ENCODE measurements at regions not wholly inside any gene's neighbourhood (a gene's known extent, or its start where the extent isn't known, plus 50 kb on each side); places are given as distances from the start of the nearest gene placed in this dataset.

DNA sequence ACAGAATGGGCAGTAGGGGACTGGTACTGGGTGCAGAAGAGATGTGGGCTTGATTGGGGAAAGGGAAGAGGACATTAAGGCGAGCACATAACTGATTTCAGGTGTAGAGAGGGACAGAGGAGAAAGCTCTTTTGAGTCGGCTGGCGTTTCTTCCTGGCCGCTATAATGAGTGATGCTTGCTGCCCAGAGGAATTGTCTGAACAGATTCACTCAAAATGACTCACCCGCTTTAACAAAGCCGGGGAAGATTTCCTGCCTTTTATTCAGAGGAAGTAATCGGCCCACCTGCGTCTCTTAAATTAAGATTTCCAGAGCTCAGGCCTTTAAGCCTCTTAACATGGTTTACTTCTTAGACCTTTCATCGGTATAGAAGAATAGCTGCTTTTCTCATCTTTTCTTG is 102.1 kb upstream of the AP1S2 start:
- Mint-ChIP-seq H3K4me3 (no peak overlapping the region), H3K27me3 (no peaks in the 10 kb centered on the region), H3K4me1 (no peaks in the 10 kb centered on the region), H3K27ac (no peak overlapping the region), H3K36me3 (ENCODE audit: low read depth) (no peaks in the 10 kb centered on the region), H3K9me3 (no peaks in the 10 kb centered on the region)
- ATAC-seq (replicated peaks): no peak

DNA sequence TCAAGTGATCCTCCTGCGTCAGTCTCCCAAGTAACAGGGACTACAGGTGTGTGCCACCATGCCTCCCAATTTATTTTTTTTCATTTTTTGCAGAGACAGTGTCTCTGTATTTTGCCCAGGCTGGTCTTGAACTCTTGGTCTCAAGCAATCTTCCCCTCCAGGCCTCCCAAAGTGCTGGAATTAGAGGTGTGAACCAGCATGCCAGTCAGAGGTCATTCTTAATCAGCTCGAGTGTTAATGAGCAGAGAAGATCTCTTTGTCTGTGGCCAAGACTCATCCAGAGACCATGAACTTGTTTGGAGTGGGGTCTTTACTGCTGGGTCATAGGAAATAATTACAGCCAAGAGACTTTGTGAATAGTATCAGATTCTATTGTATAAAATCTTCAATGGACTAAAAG is 99.2 kb upstream of the AP1S2 start:
- Mint-ChIP-seq H3K36me3 (ENCODE audit: low read depth) (no peaks in the 10 kb centered on the region), H3K27me3 (no peaks in the 10 kb centered on the region)
- ATAC-seq (replicated peaks): no peak

DNA sequence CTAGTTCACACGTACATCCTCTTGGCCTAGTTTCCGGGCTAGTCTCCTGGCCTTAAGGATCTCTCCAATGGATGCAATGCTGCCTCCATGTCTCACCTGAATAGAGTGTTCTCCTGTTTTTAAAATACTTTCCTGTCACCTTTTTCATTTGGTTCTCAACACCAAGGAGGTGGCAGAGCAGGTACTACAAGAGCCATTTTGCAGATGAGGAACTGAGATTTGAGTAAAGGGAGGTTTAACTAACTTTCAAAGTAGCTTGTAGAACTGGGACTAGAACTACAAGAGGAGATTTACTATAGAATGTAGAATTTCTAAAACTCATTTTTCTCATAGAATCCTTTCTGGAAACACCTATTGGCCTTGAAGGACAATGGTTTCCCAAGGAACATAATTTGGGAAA is 97.6 kb upstream of the AP1S2 start:
- no peaks in the 10 kb centered on the region for H3K9me3 Mint-ChIP-seq

More for the DNA sequence above, 99.2 kb upstream of the AP1S2 start:
- no peak overlapping the region for H3K27ac Mint-ChIP-seq
- H3K9me3 Mint-ChIP-seq: no peaks in the 10 kb centered on the region
- no peaks in the 10 kb centered on the region for H3K4me1 Mint-ChIP-seq
- H3K4me3 Mint-ChIP-seq: no peak overlapping the region

DNA sequence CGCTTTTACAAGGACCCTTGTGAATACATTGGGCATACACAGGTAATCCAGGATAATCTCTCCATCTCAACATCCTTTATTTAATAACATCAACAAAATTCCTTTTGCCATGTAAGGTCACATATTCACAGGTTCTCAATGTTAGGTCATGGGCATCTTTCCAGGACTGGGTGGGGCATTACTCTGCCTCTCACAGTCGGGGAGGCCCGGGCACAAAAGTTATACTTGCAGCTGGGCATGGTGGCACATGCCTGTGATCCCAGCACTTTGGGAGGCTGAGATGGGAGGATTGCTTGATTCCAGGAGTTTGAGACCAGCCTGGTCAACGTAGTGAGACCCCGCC is 93.7 kb upstream of the AP1S2 start:
- H3K4me1 Mint-ChIP-seq: no peaks in the 10 kb centered on the region
- H3K27ac Mint-ChIP-seq: no peak overlapping the region
- H3K36me3 Mint-ChIP-seq (ENCODE audit: low read depth): no peaks in the 10 kb centered on the region
- H3K9me3 Mint-ChIP-seq: no peaks in the 10 kb centered on the region
- H3K4me3 Mint-ChIP-seq: no peak overlapping the region
- no peaks in the 10 kb centered on the region for H3K27me3 Mint-ChIP-seq
- ATAC-seq (replicated peaks): no peak

More for the DNA sequence above, 97.6 kb upstream of the AP1S2 start:
- H3K27me3 Mint-ChIP-seq: no peaks in the 10 kb centered on the region
- no peaks in the 10 kb centered on the region for H3K36me3 Mint-ChIP-seq (ENCODE audit: low read depth)
- no peak overlapping the region for H3K27ac Mint-ChIP-seq
- no peak overlapping the region for H3K4me3 Mint-ChIP-seq
- ATAC-seq (replicated peaks): no peak
- no peaks in the 10 kb centered on the region for H3K4me1 Mint-ChIP-seq

DNA sequence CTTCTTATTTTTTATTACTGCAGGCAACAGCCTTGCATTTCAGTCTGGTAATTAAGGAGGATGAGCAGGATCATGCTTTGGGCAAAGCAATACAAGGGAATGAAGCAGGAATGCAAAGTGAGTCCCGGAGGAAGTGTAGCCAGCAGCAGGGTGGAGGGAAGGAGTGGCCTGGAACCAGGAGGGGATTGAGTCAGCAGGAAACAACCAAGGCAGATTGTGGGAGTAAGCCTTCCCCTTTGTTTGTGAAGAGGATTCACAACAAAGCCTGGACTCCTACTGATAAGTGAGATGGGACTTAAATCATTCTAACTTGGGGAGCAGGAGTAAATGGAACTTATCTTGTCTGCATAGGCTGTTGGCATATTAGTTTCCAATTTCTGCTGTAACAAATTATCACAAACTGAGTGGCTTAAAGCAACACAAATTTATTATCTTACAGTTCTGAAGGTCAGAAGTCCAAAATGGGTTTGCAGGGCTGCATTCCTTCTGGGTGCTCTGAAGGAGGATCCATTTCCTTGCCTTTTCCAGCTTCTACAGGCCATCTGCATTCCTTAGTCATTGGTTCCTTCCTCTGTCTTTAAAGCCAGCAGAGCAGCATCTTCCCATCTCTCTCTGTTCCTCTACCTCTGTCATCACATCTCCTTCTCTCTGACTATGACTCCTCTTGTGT is 93.2 kb upstream of the AP1S2 start:
- H3K36me3 Mint-ChIP-seq (ENCODE audit: low read depth): no peaks in the 10 kb centered on the region
- no peaks in the 10 kb centered on the region for H3K4me1 Mint-ChIP-seq
- H3K27ac Mint-ChIP-seq: no peak overlapping the region
- no peaks in the 10 kb centered on the region for H3K9me3 Mint-ChIP-seq
- H3K4me3 Mint-ChIP-seq: no peak overlapping the region
- ATAC-seq (replicated peaks): no peak
- no peaks in the 10 kb centered on the region for H3K27me3 Mint-ChIP-seq

DNA sequence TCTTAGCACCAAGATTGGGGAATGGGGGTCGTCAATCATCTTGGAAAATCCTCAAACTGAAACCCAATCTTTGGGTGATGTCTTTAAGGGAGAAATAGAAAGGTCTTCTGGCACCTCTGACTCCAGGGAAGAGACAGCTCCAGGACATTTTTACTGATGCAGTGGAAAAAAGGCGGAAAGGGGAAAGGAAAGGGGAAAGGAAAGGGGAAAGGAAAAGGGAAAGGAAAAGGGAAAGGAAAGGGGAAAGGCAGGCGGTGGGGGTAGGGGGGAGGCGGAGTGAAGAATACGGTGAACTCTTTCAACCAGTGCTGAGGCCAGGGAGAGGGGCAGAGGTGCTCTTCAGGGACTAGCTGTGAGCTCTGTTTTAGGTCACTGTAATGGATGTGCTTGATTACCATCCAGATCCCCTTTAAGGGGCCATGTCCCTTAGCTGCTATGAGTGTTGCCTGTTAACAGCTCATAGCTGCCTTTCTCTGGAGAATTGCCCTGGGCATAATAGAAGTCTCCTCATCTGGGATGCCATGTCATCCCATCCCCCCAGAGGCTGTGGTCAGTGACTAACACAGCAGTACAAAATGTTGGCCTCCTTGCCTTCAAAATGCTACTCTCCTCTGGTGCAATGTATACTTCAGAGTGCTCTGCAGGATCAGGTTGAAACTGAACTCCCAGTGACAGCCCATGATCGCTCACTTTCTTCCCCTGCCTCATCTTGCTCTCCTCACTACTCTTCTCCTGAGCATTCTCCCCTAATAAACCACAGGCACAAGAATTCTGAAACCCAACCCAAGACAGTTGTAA is 92.4 kb upstream of the AP1S2 start:
- Mint-ChIP-seq H3K4me3 (no peak overlapping the region), H3K4me1 (no peaks in the 10 kb centered on the region), H3K27me3 (no peaks in the 10 kb centered on the region), H3K9me3 (no peaks in the 10 kb centered on the region), H3K36me3 (ENCODE audit: low read depth) (no peaks in the 10 kb centered on the region), H3K27ac (no peak overlapping the region)
- ATAC-seq (replicated peaks): no peak

DNA sequence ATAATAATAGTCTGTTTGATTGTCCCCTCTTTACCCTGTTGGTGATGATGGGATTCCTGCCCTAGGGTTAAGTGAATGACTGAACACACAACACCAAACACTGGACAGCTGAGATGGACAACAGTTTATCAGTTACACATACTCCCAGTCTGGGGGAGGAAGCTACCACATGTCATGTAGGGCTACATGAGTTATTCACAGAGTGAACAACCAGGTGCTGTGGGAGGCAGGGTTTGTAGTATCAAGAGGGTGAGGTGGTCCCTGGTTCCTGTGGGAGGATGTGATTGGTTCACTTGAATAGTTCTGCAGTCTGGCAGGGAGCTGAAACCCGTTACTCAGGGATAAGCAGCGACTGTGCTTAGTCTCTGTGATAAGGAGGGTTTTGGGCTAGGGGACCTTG is 88.8 kb upstream of the AP1S2 start:
- no peak for ATAC-seq (replicated peaks)
- peaks cover 3% of the 10 kb centered on the region for H3K9me3 Mint-ChIP-seq
- no peaks in the 10 kb centered on the region for H3K4me1 Mint-ChIP-seq
- no peaks in the 10 kb centered on the region for H3K36me3 Mint-ChIP-seq (ENCODE audit: low read depth)
- no peak overlapping the region for H3K4me3 Mint-ChIP-seq
- no peak overlapping the region for H3K27ac Mint-ChIP-seq
- no peaks in the 10 kb centered on the region for H3K27me3 Mint-ChIP-seq

DNA sequence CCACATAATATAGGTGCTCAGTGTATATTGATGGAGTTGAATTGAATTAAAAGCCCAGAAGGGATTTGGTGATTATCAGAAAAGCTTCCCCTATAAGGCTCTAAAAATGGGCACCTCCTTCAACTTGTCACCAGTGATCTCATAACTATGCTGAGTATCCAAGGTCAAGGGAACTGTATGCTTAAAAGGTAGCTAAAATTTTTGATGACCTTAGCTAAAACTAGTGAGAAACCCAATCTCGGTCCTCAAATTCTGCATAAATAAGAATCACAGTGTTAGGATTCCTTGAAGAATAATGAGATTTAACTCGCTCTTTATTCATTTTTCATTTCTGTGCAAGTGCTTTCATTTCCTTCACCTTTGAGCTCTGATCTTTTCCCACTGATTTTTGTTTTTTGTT is 87.7 kb upstream of the AP1S2 start:
- no peaks in the 10 kb centered on the region for H3K36me3 Mint-ChIP-seq (ENCODE audit: low read depth)
- ATAC-seq (replicated peaks): no peak

DNA sequence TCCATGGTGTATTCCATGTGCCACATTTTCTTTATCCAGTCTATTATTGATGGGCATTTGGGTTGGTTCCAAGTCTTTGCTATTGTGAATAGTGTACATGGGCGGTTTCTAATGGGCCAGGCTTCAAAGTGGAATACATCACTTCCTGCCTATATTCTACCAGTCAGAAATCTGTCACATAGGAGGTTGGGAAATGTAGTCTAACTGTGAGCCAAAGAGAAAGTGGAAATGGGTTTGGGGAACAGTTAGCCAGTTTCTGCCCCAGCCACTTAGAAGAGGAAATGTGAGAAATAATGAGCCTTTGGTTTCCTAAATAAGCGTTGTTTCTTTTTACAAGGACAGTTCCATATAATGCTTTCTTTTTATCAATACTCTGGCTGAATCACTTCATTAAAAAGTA is 85.1 kb upstream of the AP1S2 start:
- H3K36me3 Mint-ChIP-seq (ENCODE audit: low read depth): no peaks in the 10 kb centered on the region
- H3K4me3 Mint-ChIP-seq: no peak overlapping the region
- H3K27ac Mint-ChIP-seq: no peak overlapping the region

More for the DNA sequence above, 87.7 kb upstream of the AP1S2 start:
- H3K4me1 Mint-ChIP-seq: no peaks in the 10 kb centered on the region
- H3K4me3 Mint-ChIP-seq: no peak overlapping the region
- H3K9me3 Mint-ChIP-seq: peaks cover 3% of the 10 kb centered on the region
- no peak overlapping the region for H3K27ac Mint-ChIP-seq
- H3K27me3 Mint-ChIP-seq: no peaks in the 10 kb centered on the region

DNA sequence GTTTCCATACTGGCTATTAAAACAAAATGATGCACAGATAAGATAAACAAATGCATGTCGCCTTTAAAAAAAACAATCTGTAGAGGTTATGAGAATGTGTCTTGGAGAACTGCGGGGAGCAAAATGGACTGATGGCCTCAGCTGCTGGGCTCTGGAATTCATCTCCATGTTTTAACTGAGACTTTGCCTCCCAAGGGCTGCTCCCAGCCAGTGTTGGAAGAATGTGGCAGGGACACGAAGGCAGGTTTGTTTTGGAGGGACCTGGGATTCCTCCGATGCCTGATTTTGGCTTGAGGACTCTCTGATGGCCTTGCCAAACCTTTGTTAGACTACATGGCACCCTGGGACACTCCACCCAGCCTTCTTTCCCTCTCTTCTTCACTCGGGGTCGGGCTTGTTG is 83.5 kb upstream of the AP1S2 start:
- no peak for ATAC-seq (replicated peaks)
- Mint-ChIP-seq H3K27me3 (peaks cover 7% of the 10 kb centered on the region), H3K4me3 (no peak overlapping the region), H3K9me3 (peaks cover 3% of the 10 kb centered on the region), H3K4me1 (no peaks in the 10 kb centered on the region), H3K36me3 (ENCODE audit: low read depth) (no peaks in the 10 kb centered on the region), H3K27ac (no peak overlapping the region)

More for the DNA sequence above, 85.1 kb upstream of the AP1S2 start:
- ATAC-seq (replicated peaks): no peak
- H3K9me3 Mint-ChIP-seq: peaks cover 3% of the 10 kb centered on the region
- peaks cover 3% of the 10 kb centered on the region for H3K27me3 Mint-ChIP-seq
- no peaks in the 10 kb centered on the region for H3K4me1 Mint-ChIP-seq

DNA sequence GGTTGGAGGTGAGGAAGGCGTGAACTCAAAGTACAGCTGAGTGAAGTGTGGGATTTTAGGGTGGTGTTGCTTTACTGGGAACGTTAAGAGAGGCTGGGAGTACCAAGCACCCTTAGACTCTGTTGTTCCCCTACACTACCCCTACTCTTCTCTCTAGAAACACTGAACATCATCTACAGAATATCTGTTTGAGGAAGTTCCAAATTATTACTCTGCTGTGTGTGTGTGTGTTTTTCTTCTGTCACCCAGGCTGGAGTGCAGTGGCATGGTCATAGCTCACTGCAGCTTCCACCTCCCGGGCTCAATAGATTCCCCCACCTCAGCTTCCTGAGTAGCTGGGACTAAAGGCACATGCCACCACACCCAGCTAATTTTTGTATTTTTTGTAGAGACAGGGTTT is 76.7 kb upstream of the AP1S2 start:
- Mint-ChIP-seq H3K27me3 (peaks cover 25% of the 10 kb centered on the region), H3K4me1 (no peaks in the 10 kb centered on the region), H3K27ac (no peak overlapping the region), H3K9me3 (no peaks in the 10 kb centered on the region), H3K4me3 (no peak overlapping the region), H3K36me3 (ENCODE audit: low read depth) (no peaks in the 10 kb centered on the region)
- ATAC-seq (replicated peaks): no peak

DNA sequence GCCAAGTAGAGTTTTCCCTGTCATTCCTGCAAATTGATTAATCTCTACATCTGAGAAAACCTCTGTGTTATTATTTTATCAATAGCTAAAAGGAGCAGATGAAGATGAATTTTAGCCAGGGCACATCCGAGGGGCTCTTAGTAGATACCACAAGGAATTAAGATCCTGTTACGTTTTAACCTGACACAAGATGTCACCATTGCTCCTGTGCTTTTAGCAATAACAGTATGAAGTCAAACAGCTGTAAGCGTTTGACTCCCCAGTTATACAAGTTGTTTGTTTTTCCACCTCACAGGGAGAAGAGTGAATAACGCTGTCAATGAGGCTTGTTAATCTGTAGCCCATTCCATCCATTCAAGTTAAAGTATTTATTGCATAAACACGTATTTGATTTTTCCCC is 76.0 kb upstream of the AP1S2 start:
- peaks cover 24% of the 10 kb centered on the region for H3K27me3 Mint-ChIP-seq
- H3K36me3 Mint-ChIP-seq (ENCODE audit: low read depth): no peaks in the 10 kb centered on the region
- no peak for ATAC-seq (replicated peaks)
- no peaks in the 10 kb centered on the region for H3K4me1 Mint-ChIP-seq
- no peaks in the 10 kb centered on the region for H3K9me3 Mint-ChIP-seq
- H3K4me3 Mint-ChIP-seq: no peak overlapping the region
- H3K27ac Mint-ChIP-seq: no peak overlapping the region

DNA sequence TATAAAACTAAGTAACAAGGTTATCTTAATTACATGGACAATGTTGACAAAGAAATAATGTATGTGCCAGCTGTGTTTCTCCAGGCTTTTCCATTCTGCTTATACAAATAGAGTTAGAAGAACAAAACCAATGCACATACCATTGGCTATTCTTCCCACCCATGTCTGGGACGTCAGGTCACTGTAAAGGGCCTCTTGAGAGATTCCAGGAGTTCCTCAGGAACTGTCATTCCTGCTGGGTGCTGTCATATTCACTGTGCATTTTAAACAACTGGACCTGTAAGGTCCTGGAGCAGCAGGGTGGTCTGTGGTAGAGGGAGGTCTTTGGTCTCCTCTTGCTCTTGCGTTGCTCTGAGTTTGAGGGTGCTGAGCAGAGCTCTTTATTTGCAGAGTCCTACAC is 74.6 kb upstream of the AP1S2 start:
- H3K27me3 Mint-ChIP-seq: peaks cover 29% of the 10 kb centered on the region
- no peak for ATAC-seq (replicated peaks)
- H3K27ac Mint-ChIP-seq: no peak overlapping the region
- H3K4me3 Mint-ChIP-seq: no peak overlapping the region
- H3K9me3 Mint-ChIP-seq: no peaks in the 10 kb centered on the region
- no peaks in the 10 kb centered on the region for H3K4me1 Mint-ChIP-seq
- no peaks in the 10 kb centered on the region for H3K36me3 Mint-ChIP-seq (ENCODE audit: low read depth)

DNA sequence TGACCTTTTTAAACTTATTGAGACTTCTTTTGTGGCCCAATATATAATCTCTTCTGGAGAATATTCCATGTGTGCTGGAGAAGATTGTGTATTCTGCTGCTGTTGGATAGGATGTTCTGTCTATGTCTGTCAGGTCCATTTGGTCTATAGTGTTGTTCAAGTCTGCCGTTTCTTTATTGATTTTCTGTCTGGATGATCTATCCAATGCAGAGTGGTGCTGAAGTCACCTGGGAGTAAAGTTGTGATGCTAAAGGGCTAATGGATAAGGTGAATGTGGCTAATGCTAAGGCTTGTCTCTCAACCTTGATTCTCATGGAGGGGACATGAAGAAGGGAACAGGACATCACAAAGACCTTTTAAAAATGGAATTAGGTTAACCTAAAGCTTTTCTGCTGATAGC is 72.0 kb upstream of the AP1S2 start:
- H3K9me3 Mint-ChIP-seq: no peaks in the 10 kb centered on the region
- H3K27me3 Mint-ChIP-seq: peaks cover 20% of the 10 kb centered on the region

DNA sequence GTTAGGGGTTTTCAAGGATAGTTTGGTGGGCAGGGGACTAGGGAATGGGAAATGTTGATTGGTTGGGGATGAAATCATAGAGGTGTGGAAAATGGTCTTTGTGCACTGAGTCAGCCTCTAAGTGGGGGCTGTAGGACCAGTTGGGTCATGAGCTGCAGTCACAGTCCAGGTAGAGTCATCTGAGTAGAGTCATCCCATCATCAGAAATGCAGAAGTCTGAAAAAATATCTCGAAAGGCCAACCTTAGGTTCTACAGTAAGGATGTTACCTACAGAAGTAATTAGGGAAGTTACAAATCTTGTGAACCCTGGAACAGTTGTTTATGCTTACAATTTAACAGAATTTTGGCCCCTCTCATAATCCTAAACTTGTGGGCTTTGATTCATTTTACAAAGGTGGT is 63.4 kb upstream of the AP1S2 start:
- Mint-ChIP-seq H3K36me3 (ENCODE audit: low read depth) (no peaks in the 10 kb centered on the region), H3K4me3 (no peak overlapping the region), H3K9me3 (no peaks in the 10 kb centered on the region), H3K27me3 (no peaks in the 10 kb centered on the region), H3K27ac (no peak overlapping the region), H3K4me1 (no peaks in the 10 kb centered on the region)
- ATAC-seq (replicated peaks): no peak

More for the DNA sequence above, 72.0 kb upstream of the AP1S2 start:
- H3K36me3 Mint-ChIP-seq (ENCODE audit: low read depth): no peaks in the 10 kb centered on the region
- no peaks in the 10 kb centered on the region for H3K4me1 Mint-ChIP-seq
- H3K27ac Mint-ChIP-seq: no peak overlapping the region
- ATAC-seq (replicated peaks): no peak
- H3K4me3 Mint-ChIP-seq: no peak overlapping the region

Data from activated T-helper 17 cell treated with anti-CD3 and anti-CD28 coated beads, Interleukin-2, amount 50 U/mL, for 72 hours (primary cell).